ENCODE measurements at regions not wholly inside any gene's neighbourhood (a gene's known extent, or its start where the extent isn't known, plus 50 kb on each side); places are given as distances from the start of the nearest gene placed in this dataset.
"Not testable (repeated sequence)": the region's sequence is repeated elsewhere in the genome, so short reads cannot be mapped to it uniquely, and the experiment has no call there.

DNA sequence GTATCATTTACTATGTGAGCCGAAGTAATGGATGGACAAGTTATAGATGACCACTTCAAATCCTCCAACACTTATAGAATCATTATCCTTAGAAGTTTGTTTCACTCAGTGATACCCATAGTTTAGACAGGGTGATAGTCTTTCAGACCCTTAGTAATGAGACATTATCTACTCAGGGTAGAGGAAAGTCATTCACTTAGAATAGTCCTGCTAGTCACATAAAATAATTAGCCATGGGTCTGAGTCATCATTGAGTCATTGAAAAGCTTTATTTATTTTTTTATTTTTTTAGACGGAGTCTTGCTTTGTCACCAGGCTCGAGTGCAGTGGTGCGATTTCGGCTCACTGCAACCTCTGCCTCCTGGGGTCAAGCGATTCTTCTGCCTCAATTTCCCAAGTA, 321.7 kb upstream of the FSTL5 start:
- Histone ChIP-seq H3K4me1 (ENCODE audit: insufficient read depth, low read length, poor library complexity, severe bottlenecking) (peaks cover 11% of the 10 kb centered on the region), H3K36me3 (ENCODE audit: insufficient read depth, low read length, poor library complexity, severe bottlenecking) (no peaks in the 10 kb centered on the region), H3K27me3 (replicated peaks; ENCODE audit: insufficient read depth, low read depth, low read length, poor library complexity) (no peaks in the 10 kb centered on the region), H3K9me3 (ENCODE audit: low read depth, low read length, poor library complexity, severe bottlenecking) (no peaks in the 10 kb centered on the region), H3K4me3 (ENCODE audit: low read depth, low read length, poor library complexity, severe bottlenecking) (no peak overlapping the region), H3K27ac (ENCODE audit: low read depth, low read length, poor library complexity, severe bottlenecking) (no peak overlapping the region)
- ChIA-PET CTCF (no interaction called here), POLR2A (ENCODE audit: low non-redundant PET) (no interaction called here)
- DNase-seq (ENCODE audit: low spot score), result peak; percentile 71
- intact Hi-C loops (cut with micrococcal nuclease; ENCODE audit: unreplicated experiment), result no loop called here
- no peak for TF ChIP-seq EZH2 (IDR thresholded peaks at IDR 0.05; ENCODE audit: borderline replicate concordance, low read depth, low read length, poor library complexity, severe bottlenecking)
- TF ChIP-seq, protein P1, sequence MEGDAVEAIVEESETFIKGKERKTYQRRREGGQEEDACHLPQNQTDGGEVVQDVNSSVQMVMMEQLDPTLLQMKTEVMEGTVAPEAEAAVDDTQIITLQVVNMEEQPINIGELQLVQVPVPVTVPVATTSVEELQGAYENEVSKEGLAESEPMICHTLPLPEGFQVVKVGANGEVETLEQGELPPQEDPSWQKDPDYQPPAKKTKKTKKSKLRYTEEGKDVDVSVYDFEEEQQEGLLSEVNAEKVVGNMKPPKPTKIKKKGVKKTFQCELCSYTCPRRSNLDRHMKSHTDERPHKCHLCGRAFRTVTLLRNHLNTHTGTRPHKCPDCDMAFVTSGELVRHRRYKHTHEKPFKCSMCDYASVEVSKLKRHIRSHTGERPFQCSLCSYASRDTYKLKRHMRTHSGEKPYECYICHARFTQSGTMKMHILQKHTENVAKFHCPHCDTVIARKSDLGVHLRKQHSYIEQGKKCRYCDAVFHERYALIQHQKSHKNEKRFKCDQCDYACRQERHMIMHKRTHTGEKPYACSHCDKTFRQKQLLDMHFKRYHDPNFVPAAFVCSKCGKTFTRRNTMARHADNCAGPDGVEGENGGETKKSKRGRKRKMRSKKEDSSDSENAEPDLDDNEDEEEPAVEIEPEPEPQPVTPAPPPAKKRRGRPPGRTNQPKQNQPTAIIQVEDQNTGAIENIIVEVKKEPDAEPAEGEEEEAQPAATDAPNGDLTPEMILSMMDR (conservative IDR thresholded peaks at IDR 0.05; ENCODE audit: low read depth, low read length), result no peak
- no TSS peak for BruUV-seq (replicated peaks)

DNA sequence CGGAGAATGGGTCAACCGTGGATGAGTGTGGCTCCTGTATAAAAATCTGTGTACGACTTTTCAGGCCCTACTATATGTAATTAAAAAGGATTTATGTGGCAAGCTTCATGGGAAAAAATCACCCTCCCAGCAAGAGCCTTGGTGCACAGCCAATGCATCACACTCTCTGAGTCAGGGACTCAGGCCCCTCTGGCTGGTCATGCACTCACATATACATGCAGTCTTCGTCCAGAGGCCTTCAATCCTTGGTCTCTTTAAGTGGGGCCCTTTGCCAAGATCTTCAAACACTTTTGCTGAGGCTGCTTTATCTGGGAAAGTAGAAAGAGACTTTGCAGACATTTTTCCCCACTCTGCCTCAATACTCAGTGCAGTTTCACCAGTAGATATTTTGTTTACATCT, 311.4 kb upstream of the FSTL5 start:
- no peak overlapping the region for H3K27ac ChIP-seq (ENCODE audit: low read depth, low read length, poor library complexity, severe bottlenecking)
- H3K4me3 ChIP-seq (ENCODE audit: low read depth, low read length, poor library complexity, severe bottlenecking), result no peak overlapping the region
- no TSS peak for BruUV-seq (replicated peaks)
- ChIA-PET CTCF (no interaction called here), POLR2A (ENCODE audit: low non-redundant PET) (no interaction called here)
- no peaks in the 10 kb centered on the region for H3K4me1 ChIP-seq (ENCODE audit: insufficient read depth, low read length, poor library complexity, severe bottlenecking)
- intact Hi-C loops (cut with micrococcal nuclease; ENCODE audit: unreplicated experiment), result no loop called here
- H3K36me3 ChIP-seq (ENCODE audit: insufficient read depth, low read length, poor library complexity, severe bottlenecking), result no peaks in the 10 kb centered on the region
- H3K9me3 ChIP-seq (ENCODE audit: low read depth, low read length, poor library complexity, severe bottlenecking), result no peaks in the 10 kb centered on the region
- no peak for DNase-seq (ENCODE audit: low spot score)
- TF ChIP-seq, protein P1 (conservative IDR thresholded peaks at IDR 0.05; ENCODE audit: low read depth, low read length), result no peak
- TF ChIP-seq EZH2 (IDR thresholded peaks at IDR 0.05; ENCODE audit: borderline replicate concordance, low read depth, low read length, poor library complexity, severe bottlenecking), result no peak
- H3K27me3 ChIP-seq (replicated peaks; ENCODE audit: insufficient read depth, low read depth, low read length, poor library complexity), result no peaks in the 10 kb centered on the region

DNA sequence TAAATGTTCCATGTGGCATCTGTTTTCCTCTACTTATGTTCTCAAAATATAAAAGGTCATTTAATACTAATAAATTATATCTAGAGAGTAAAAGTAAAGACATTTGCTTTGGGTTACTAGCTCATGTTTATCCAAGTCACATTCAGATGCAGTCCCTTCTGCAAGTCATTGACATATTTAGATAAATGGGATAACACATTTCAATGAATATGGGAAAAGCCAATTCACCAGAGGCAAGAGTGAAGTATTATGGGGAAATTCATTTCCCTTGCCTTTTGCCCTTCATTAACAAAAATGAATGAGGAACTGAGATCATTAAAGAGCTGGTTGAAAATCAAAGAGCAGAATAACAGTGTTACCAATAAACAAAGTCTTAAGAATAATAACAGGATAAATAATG, 306.2 kb upstream of the FSTL5 start:
- no peak for TF ChIP-seq EZH2 (IDR thresholded peaks at IDR 0.05; ENCODE audit: borderline replicate concordance, low read depth, low read length, poor library complexity, severe bottlenecking)
- TF ChIP-seq, protein P1 (conservative IDR thresholded peaks at IDR 0.05; ENCODE audit: low read depth, low read length), result no peak
- Histone ChIP-seq H3K36me3 (ENCODE audit: insufficient read depth, low read length, poor library complexity, severe bottlenecking) (no peaks in the 10 kb centered on the region), H3K27me3 (replicated peaks; ENCODE audit: insufficient read depth, low read depth, low read length, poor library complexity) (no peaks in the 10 kb centered on the region), H3K27ac (ENCODE audit: low read depth, low read length, poor library complexity, severe bottlenecking) (no peak overlapping the region), H3K4me3 (ENCODE audit: low read depth, low read length, poor library complexity, severe bottlenecking) (no peak overlapping the region), H3K4me1 (ENCODE audit: insufficient read depth, low read length, poor library complexity, severe bottlenecking) (no peaks in the 10 kb centered on the region), H3K9me3 (ENCODE audit: low read depth, low read length, poor library complexity, severe bottlenecking) (no peaks in the 10 kb centered on the region)
- BruUV-seq (replicated peaks), result no TSS peak
- intact Hi-C loops (cut with micrococcal nuclease; ENCODE audit: unreplicated experiment), result loop anchor here (10.0 kb wide), 1 partner anchor 905 kb away; no protein-coding TSS in a partner anchor
- DNase-seq (ENCODE audit: low spot score), result no peak
- ChIA-PET CTCF (no interaction called here), POLR2A (ENCODE audit: low non-redundant PET) (no interaction called here)

DNA sequence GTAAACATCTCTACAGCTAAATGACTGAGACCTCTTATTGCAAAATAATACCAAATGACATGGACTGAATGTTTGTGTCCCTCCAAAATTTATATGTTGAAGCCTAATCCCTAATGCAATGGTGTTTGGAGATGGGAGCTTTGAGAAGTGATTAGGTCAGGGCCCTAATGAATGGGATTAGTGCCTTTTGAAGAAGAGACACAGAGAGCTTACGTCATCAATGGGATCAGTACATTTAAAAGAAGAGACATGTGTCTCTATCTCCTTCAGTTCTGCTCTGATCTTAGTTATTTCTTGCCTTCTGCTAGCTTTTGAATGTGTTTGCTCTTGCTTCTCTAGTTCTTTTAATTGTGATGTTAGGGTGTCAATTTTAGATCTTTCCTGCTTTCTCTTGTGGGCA, 301.6 kb upstream of the FSTL5 start:
- H3K36me3 ChIP-seq (ENCODE audit: insufficient read depth, low read length, poor library complexity, severe bottlenecking); H3K4me1 ChIP-seq (ENCODE audit: insufficient read depth, low read length, poor library complexity, severe bottlenecking); BruUV-seq (replicated peaks); DNase-seq (ENCODE audit: low spot score); H3K9me3 ChIP-seq (ENCODE audit: low read depth, low read length, poor library complexity, severe bottlenecking); H3K27me3 ChIP-seq (replicated peaks; ENCODE audit: insufficient read depth, low read depth, low read length, poor library complexity); H3K27ac ChIP-seq (ENCODE audit: low read depth, low read length, poor library complexity, severe bottlenecking); POLR2A ChIA-PET (ENCODE audit: low non-redundant PET); H3K4me3 ChIP-seq (ENCODE audit: low read depth, low read length, poor library complexity, severe bottlenecking); CTCF ChIA-PET: not testable (repeated sequence)
- intact Hi-C loops (cut with micrococcal nuclease; ENCODE audit: unreplicated experiment), result loop anchor here (10.0 kb wide), 1 partner anchor 901 kb away; no protein-coding TSS in a partner anchor

Data from A673 (cell line).